T47D (cell line): ENCODE measurements at regions not wholly inside any gene's neighbourhood (a gene's known extent, or its start where the extent isn't known, plus 50 kb on each side); places are given as distances from the start of the nearest gene placed in this dataset.

Experiments
- DNase-seq, 2 experiments: peaks; one replicate each; pipeline versions ENCODE4 v3.0.0 to v3.0.0-alpha.2; 2011 to 2012; ENCODE audit warnings: low read depth in 1 of 2, low spot score in 1 of 2
- JUND ChIP-seq: IDR thresholded peaks from 2 replicates; pipeline ENCODE4 v1.6.1; 2012; ENCODE audit warnings: low read depth
- in situ Hi-C: cut with HindIII; loops from 2 replicates; pipeline ENCODE4 v1.10.0; 2016; ENCODE audit warnings: low sequenced_read_pairs, low pct_unique_long_range_greater_than_20kb

DNA sequence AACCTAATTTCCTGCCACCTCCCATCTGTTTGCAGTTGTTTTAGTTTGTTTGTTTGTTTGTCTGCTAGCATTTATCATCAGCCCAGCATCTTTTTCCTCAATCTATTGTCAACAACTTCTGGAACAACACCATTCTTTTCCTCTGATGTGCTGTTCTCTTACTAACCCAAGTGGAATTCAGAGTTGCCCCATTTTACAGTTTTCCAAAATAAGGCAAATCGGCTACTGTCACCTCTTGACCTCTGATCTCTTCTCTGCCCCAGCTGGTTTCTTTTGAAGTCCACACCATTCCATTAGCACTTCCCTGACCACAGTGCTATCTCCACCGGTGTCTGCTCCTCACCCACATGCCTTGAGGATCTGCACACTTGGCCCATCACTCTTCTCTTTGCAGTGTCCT lies 102.4 kb downstream of the EFNB2 start:
- DNase-seq, result peak in 1 of 2 experiments; percentile 18
- in situ Hi-C loops, result no loop called here
- no peak for TF ChIP-seq JUND

DNA sequence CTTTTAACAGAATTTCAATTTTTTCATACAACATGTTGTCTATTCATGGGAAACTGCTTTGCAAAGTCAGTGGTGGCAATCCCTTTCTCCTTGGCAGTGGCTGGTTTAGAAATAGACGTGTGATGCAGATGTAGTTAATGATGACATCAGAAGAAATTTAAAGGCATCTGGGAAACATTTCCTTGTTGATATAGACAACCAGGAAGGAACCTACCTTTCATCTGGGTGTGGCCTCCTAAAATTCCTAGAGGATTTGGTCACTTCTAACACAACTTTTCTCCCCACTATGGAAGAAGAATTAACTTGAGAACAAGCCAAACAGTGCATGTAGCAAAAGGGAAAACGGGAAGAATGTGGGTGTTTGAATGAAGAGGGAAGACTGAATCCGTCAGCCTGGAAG lies 102.8 kb downstream of the EFNB2 start:
- no peak for TF ChIP-seq JUND
- in situ Hi-C loops, result no loop called here
- no peak for DNase-seq

DNA sequence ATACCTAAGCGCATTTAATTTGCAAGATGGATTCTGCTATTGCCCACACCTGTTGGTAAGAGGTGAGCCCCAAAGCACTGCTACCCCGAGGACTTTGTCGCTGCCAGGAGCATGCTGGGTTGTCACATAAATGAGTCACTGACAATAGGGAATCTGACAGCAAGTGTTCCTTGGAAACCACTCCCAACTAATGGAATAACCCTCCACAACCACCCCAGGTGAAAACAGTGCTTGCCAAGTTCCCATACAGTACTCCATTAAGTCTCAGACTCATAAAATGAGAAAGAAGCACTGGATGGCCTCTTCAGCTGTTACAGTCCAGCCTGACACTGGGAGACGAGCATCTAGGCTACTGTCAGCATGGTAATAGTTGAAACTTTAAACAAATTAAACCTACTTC lies 108.6 kb downstream of the EFNB2 start:
- DNase-seq, result no peak
- no peak for TF ChIP-seq JUND
- in situ Hi-C loops, result no loop called here

DNA sequence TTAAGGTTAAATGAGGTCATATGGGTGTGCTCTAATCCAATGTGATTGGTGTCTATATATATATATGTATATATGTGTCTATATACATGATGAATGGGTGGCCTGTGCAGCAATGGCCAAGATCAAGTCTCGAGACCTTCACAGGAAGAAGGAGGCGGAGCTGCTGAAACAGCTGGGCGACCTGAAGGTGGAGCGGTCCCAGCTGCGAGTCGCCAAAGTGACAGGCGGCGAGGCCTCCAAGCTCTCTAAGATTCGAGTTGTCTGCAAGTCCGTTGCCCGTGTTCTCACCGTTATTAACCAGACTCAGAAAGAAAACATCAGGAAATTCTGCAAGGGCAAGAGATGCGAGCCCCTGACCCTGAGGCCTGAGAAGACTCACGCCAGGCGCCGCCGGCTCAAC lies 109.8 kb downstream of the EFNB2 start:
- in situ Hi-C loops, result no loop called here
- DNase-seq, result no peak
- TF ChIP-seq JUND, result no peak

DNA sequence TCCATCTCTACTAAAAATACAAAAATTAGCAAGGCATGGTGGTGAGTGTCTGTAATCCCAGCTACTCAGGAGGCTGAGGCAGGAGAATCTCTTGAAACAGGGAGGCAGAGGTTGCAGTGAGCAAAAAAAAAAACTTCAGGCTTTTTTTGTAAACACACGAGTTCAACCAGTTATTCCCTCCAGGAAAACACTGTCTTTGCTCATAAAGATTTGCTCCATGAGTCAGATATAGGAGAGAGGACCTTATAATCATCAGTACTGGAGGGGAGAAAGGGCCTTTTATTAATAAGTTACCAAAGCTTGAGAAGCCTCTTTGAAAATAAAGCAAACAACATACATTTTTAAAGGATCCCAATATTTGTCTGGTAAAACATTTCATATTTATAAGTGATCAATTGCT lies 110.7 kb downstream of the EFNB2 start:
- no peak for TF ChIP-seq JUND
- DNase-seq, result no peak
- in situ Hi-C loops, result no loop called here

DNA sequence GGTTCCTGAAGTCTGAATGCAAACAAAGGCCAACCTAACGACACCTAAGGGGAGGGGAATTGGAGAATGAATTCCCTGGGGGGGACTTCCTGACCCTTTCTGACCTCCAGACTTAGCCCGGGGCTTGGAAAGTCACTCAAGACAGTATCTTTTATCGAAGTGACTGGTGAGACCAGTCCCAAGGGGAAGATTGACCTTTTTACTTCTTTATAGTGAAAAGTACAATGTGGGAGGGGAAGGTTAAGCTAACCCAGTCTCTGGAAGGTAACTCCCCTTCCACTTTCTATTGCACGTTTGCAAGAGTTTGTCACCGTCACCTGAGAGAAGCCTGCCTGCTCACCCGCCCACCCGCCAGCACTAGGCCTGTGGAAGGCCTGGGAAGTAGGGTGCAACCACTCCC lies 111.9 kb downstream of the EFNB2 start:
- no peak for TF ChIP-seq JUND
- DNase-seq, result no peak
- in situ Hi-C loops, result no loop called here

DNA sequence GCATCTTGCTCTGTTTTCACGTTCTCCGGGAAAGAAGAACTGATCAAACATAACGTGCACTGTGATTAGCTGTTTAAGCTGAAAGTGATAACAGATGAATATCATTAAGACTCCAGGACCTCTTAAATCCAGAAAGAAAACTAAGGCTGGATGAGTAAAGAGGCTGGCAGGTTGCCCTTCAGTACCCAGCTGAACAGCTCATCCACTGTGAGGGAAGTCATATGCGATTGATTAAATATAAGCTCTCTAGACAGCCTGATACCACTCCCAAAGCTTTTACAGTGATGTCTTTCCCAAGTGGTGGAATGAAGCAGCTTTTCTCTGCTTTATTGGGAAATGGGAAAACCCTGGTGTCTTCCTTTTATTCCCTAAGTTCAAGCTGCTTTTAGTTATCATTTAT lies 116.9 kb downstream of the EFNB2 start:
- TF ChIP-seq JUND, result no peak
- in situ Hi-C loops, result no loop called here
- no peak for DNase-seq

DNA sequence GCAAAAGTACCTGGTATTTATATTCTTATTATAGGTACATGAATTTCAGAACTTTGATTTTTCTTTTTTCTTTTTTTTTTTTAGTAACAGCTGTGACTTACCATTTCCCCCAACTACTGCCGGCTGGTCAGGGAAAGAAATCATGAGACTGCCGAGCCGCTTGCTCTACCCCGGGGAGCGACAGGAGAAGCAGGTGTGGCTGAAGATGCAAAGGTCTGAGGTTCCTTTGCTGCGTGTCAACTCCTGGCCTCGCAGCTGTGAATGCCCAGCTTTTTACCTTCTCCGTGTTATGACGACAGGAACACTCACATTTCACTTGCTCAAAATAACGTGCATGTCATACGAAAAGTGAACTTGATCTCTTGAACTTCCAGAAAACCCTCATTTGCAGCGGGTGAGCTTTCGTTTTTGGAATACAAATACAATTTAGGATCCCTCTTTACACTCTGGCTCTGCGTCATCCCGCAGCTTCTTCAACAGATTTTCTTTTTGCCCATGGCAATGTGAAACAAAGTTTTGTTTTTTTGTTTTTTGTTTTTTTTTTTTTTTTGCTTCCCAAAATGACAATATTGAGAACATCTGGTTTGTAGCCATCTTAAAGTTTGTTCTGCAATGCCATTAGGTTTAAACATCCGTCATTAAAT lies 117.9 kb downstream of the EFNB2 start:
- peak in 1 of 2 experiments; percentile 23 for DNase-seq
- no peak for TF ChIP-seq JUND
- in situ Hi-C loops, result no loop called here

DNA sequence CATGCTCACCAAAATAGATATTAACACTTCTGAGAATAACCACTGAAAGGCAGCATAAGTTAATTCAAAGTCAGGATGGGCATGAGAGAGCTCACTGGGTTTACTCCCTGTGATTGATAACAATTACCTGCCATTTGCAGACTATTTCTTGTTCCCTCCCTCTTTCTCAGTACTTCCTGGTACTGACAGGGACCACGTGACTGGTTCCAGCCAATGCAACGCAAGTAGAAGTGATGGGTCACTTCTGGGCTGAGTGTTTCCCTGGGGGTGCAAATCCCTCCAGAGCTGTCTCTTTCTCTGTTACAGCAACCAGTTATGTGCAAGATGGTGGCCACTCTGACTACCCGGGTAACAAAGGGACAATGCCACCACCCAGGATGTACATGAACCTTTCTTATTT lies 118.8 kb downstream of the EFNB2 start:
- DNase-seq, result peak in 1 of 2 experiments; percentile 13
- no peak for TF ChIP-seq JUND
- in situ Hi-C loops, result no loop called here

DNA sequence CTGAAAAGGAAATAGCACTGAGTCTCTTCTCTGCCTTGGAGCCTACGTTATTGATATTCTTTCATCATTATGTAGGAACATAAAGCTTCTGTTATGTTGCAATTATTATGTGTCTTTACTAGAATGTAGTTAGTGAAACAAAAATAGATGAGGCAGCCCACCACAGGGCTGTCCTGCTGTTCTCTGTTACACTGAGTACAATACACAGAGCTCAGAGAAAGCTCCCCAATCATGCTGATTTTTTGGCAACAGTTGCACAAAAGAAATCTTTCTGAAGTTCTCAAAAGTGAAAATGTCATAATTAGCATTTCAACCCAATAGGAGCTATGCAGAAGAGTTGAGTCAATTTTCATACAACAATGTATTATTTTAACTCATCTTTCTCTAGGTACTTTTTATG lies 119.5 kb downstream of the EFNB2 start:
- in situ Hi-C loops, result no loop called here
- no peak for DNase-seq
- TF ChIP-seq JUND, result no peak

DNA sequence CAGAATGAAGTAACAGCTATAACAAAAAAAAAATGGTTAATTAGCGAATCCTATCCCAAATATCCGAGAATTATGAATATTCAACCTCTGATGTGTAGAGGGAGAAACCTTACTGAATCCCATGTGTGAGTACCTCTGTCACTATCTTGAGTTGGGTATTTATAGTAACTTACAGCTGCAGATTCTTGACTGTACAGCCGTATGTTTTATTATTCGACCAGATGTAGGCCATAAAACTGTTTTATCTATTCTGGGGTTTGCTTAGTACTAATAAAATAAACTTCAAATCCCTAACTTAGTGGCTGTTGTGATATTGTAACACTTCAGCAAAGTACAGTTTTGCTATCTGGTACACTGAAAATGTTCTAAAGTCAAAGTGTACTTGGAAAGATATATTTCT lies 120.0 kb downstream of the EFNB2 start:
- TF ChIP-seq JUND, result no peak
- in situ Hi-C loops, result no loop called here

DNA sequence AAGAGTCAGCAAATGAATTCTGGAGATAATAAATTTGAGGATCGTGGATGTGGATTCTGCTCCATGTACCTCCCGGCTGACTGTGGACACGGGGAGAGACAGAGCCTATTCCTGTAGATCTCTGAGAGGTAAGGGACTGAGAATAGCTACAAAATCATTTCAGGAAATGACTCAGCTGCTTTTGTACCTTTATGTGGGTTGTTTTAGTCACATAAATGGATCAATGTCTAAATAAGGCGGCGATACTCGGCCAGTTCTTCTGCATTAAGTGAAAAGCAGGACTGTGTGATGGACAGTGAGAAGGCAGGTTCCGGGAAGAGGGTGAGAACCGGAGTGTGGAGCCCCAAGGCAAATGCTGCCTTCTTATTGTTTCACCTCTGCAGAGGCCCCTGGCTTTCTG lies 128.1 kb downstream of the EFNB2 start:
- in situ Hi-C loops, result no loop called here
- DNase-seq, result no peak

More for the DNA sequence above, 120.0 kb downstream of the EFNB2 start:
- DNase-seq, result no peak

DNA sequence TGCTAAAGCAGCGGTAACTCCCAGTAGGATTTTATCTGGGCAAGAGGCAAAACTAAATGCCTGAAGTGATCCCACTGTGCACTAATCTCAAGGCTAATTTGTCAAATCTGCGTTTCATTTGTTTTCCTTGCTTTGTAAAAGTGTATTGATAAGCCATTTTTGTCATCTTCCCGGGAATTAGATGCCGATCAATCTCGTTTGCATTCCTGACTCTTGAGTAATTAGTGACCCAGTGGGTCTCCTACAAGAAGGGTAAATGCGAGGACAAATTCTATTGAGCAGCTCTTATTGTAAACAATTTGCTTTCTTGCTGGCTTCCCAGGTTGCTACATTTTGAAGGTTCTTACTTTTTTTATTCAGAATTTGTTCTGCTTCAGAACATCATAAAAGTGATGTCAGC lies 129.7 kb downstream of the EFNB2 start:
- in situ Hi-C loops, result no loop called here
- no peak for TF ChIP-seq JUND
- DNase-seq, result no peak

More for the DNA sequence above, 128.1 kb downstream of the EFNB2 start:
- TF ChIP-seq JUND, result no peak

DNA sequence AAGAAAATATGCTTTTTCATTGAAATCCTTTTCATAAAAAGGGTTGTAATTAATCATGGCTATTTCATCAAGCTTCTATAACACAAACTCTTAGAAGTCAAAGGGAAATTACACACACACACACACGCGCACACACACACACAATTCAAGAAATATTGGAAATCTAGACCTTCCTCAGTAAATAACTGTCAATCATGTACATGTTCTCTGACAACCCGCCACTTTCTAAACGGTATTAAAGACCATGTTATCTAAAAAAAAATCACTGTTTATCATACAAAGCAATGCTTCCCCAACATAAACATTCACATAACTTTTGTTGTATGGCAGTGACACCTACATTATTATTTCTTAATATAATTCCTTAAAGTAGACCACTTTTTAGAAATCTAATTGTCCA lies 132.2 kb downstream of the EFNB2 start:
- in situ Hi-C loops, result no loop called here
- TF ChIP-seq JUND, result no peak
- DNase-seq, result no peak
